Trophoblast cell (in vitro differentiated cells and primary cell): ENCODE measurements at regions not wholly inside any gene's neighbourhood (a gene's known extent, or its start where the extent isn't known, plus 50 kb on each side); places are given as distances from the start of the nearest gene placed in this dataset.

Experiments used
- DNase-seq, 2 donors: peaks; one replicate each; pipeline ENCODE4 v3.0.0-alpha.2; 2016
- H2AFZ ChIP-seq: 2 replicates; pipeline ENCODE4 v1.6.1; 2013; ENCODE audit warnings: low read length, moderate library complexity, mild to moderate bottlenecking; ENCODE audit not compliant: insufficient read depth, poor library complexity
- H2AK5ac ChIP-seq: 2 replicates; pipeline ENCODE4 v1.6.1; 2013; ENCODE audit warnings: mild to moderate bottlenecking, low read length
- H2BK120ac ChIP-seq: 2 replicates; pipeline ENCODE4 v1.6.1; 2013; ENCODE audit warnings: low read length, mild to moderate bottlenecking, moderate library complexity; ENCODE audit not compliant: insufficient read depth, poor library complexity
- H2BK12ac ChIP-seq: 2 replicates; pipeline ENCODE4 v1.6.1; 2013; ENCODE audit warnings: mild to moderate bottlenecking, low read length, moderate library complexity
- H2BK5ac ChIP-seq: 2 replicates; pipeline ENCODE4 v1.6.1; 2013; ENCODE audit warnings: low read length, low read depth, moderate library complexity, mild to moderate bottlenecking; ENCODE audit not compliant: poor library complexity
- H3K14ac ChIP-seq: 2 replicates; pipeline ENCODE4 v1.6.1; 2013; ENCODE audit warnings: mild to moderate bottlenecking, low read length
- H3K18ac ChIP-seq: 2 replicates; pipeline ENCODE4 v1.6.1; 2013; ENCODE audit warnings: mild to moderate bottlenecking, low read length
- H3K23ac ChIP-seq: 2 replicates; pipeline ENCODE4 v1.6.1; 2013; ENCODE audit warnings: low read length
- H3K27ac ChIP-seq: 2 replicates; pipeline ENCODE4 v1.5.1; 2013; ENCODE audit warnings: low read depth, mild to moderate bottlenecking, inconsistent platforms, low read length, moderate library complexity
- H3K27me3 ChIP-seq: 2 replicates; pipeline ENCODE4 v1.6.1; 2013; ENCODE audit warnings: inconsistent platforms, mild to moderate bottlenecking, low read length, moderate library complexity; ENCODE audit not compliant: insufficient read depth
- H3K36me3 ChIP-seq, 2 experiments: 1 replicate in 1 of 2; 2 replicates in 1 of 2; pipeline ENCODE4 v1.6.1; 2013; ENCODE audit warnings: low read length in 2 of 2, mild to moderate bottlenecking in 2 of 2, moderate library complexity in 1 of 2; ENCODE audit not compliant: insufficient read depth in 2 of 2, control insufficient read depth in 1 of 2
- H3K4ac ChIP-seq: 2 replicates; pipeline ENCODE4 v1.6.1; 2013; ENCODE audit warnings: low read depth, mild to moderate bottlenecking, low read length, moderate library complexity
- H3K4me1 ChIP-seq, 2 experiments: 1 replicate in 1 of 2; 2 replicates in 1 of 2; pipeline ENCODE4 v1.6.1; 2013; ENCODE audit warnings: low read length in 2 of 2, mild to moderate bottlenecking in 2 of 2, moderate library complexity in 1 of 2; ENCODE audit not compliant: insufficient read depth in 2 of 2, control insufficient read depth in 1 of 2
- H3K4me2 ChIP-seq: 2 replicates; pipeline ENCODE4 v1.6.1; 2013; ENCODE audit warnings: inconsistent platforms, mild to moderate bottlenecking, low read length, moderate library complexity
- H3K4me3 ChIP-seq: 2 replicates; pipeline ENCODE4 v1.5.1; 2013; ENCODE audit warnings: mild to moderate bottlenecking, low read depth, low read length, inconsistent platforms
- H3K79me1 ChIP-seq: one replicate; pipeline ENCODE4 v1.6.1; 2013; ENCODE audit warnings: low read length
- H3K79me2 ChIP-seq: 2 replicates; pipeline ENCODE4 v1.6.1; 2013; ENCODE audit warnings: low read length, mild to moderate bottlenecking; ENCODE audit not compliant: control insufficient read depth, insufficient read depth, poor library complexity
- H3K9ac ChIP-seq: 2 replicates; pipeline ENCODE4 v1.6.1; 2013; ENCODE audit warnings: mild to moderate bottlenecking, low read length
- H3K9me3 ChIP-seq: 2 replicates; pipeline ENCODE4 v1.6.1; 2013; ENCODE audit warnings: low read depth, mild to moderate bottlenecking, control low read depth, inconsistent platforms, low read length; ENCODE audit not compliant: insufficient read depth
- H4K12ac ChIP-seq: 2 replicates; pipeline ENCODE4 v1.6.1; 2013; ENCODE audit warnings: low read depth, mild to moderate bottlenecking, low read length, moderate library complexity
- H4K8ac ChIP-seq: 2 replicates; pipeline ENCODE4 v1.6.1; 2013; ENCODE audit warnings: low read depth, mild to moderate bottlenecking, low read length, moderate library complexity
- H4K91ac ChIP-seq: one replicate; pipeline ENCODE4 v1.6.1; 2013; ENCODE audit warnings: low read depth, mild to moderate bottlenecking, low read length, moderate library complexity
- WGBS: extraction: QIAGEN DNeasy Blood & Tissue Kit; methylation state at CpG from one replicate; pipeline ENCODE4 v1.1.7; 2013; ENCODE audit warnings: missing lambda C conversion rate; ENCODE audit not compliant: insufficient read length, insufficient coverage; ENCODE audit errors: extremely low coverage; 5-methylcytosine and 5-hydroxymethylcytosine counted together

DNA sequence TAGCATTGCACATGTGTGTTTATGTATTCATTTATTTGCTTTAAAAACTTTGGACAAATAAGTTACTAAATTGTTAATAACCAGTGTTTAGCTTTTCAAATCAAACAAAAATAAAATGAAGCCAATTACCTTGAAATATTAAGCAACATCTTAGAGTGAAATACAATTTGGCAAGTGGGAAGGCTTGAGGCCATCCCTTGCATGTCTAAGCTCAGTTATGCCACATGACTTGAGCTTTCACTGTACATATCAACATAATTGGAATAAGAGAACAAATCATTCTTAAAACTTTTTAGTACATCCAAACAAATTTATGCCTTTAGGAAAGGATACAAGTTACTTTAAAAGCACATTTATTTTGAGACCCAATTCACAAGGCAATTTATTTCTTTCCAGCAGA, 640.6 kb downstream of the SPRY1 start:
- Histone ChIP-seq H3K79me1 (no peaks in the 10 kb centered on the region), H3K18ac (no peak overlapping the region)

DNA sequence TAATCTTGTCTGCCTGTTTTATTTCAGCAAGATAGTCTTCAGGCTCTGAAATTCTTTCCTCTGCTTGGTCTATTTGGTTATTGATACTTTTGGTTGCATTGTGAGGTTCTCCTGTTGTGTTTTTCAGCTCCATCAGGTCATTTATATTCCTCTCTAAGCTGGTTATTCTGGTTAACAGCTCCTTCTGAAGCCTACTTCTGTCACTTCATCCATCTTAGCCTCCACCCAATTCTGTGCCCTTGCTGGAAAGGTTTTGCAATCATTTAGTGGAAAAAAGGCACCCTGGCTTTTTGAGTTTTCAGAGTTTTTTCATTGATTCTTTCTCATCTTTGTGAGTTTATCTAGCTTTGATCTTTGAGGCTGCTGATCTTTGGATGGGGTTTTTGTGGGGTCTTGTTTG, 647.7 kb downstream of the SPRY1 start:
- Histone ChIP-seq H3K4me3 (no peak overlapping the region), H4K8ac (no peak overlapping the region), H3K23ac (no peak overlapping the region), H3K9ac (no peak overlapping the region), H3K4ac (no peak overlapping the region), H3K36me3 (no peaks in the 10 kb centered on the region), H3K4me1 (peaks cover 8% of the 10 kb centered on the region in 2 experiments), H3K79me2 (no peaks in the 10 kb centered on the region), H2BK12ac (no peak overlapping the region), H3K27me3 (no peaks in the 10 kb centered on the region), H3K9me3 (no peaks in the 10 kb centered on the region), H3K79me1 (peaks cover 3% of the 10 kb centered on the region), H2AK5ac (no peak overlapping the region), H3K18ac (no peak overlapping the region), H2BK5ac (no peak overlapping the region), H3K27ac (no peak overlapping the region), H4K91ac (no peak overlapping the region), H4K12ac (no peak overlapping the region), H2AFZ (no peak overlapping the region), H3K14ac (no peak overlapping the region), H2BK120ac (no peak overlapping the region), H3K4me2 (no peak overlapping the region)
- no peak for DNase-seq

More for the DNA sequence above, 640.6 kb downstream of the SPRY1 start:
- H3K4ac ChIP-seq, result no peak overlapping the region
- no peak overlapping the region for H3K23ac ChIP-seq
- no peaks in the 10 kb centered on the region for H3K79me2 ChIP-seq
- no peak overlapping the region for H3K9ac ChIP-seq
- no peak overlapping the region for H4K8ac ChIP-seq
- no peak overlapping the region for H2BK120ac ChIP-seq
- no peaks in the 10 kb centered on the region for H3K27me3 ChIP-seq
- H2AK5ac ChIP-seq, result no peak overlapping the region
- H3K36me3 ChIP-seq, result no peaks in the 10 kb centered on the region
- no peaks in the 10 kb centered on the region for H3K9me3 ChIP-seq
- no peak overlapping the region for H3K14ac ChIP-seq
- no peak for DNase-seq
- no peak overlapping the region for H2BK12ac ChIP-seq
- no peak overlapping the region for H2AFZ ChIP-seq
- no peak overlapping the region for H4K12ac ChIP-seq
- no peak overlapping the region for H3K4me3 ChIP-seq
- no peak overlapping the region for H3K4me2 ChIP-seq
- no peak overlapping the region for H3K27ac ChIP-seq
- H3K4me1 ChIP-seq, result no peaks in the 10 kb centered on the region
- no peak overlapping the region for H4K91ac ChIP-seq
- H2BK5ac ChIP-seq, result no peak overlapping the region

DNA sequence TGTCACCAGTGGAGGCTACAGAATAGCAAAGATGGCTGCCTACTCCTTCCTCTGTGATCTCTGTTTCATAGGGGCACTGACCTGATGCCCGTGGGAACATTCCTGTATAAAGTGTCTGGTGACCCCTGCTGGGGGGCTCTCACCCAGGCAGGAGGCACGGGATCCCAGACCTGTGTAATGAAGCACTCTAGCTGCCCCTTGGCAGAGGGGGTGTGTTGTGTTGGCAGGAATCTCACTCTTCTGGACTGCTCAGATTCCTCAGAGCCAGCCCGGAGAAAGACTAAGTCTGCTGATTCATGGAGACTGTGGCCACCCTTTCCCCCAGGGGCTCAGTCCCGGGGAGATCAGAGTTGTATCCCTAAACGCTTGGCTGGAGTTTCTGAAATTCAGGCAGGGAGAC, 648.3 kb downstream of the SPRY1 start:
- peak overlapping the region; percentile 53 for H4K91ac ChIP-seq
- peak; percentile 29 to 56 for DNase-seq
- H2BK5ac ChIP-seq, result peak overlapping the region; percentile 9
- no peak overlapping the region for H3K9ac ChIP-seq
- no peak overlapping the region for H4K12ac ChIP-seq
- H3K27me3 ChIP-seq, result no peaks in the 10 kb centered on the region
- peak overlapping the region; percentile 37 for H2BK12ac ChIP-seq
- no peaks in the 10 kb centered on the region for H3K36me3 ChIP-seq
- no peak overlapping the region for H3K27ac ChIP-seq
- no peak overlapping the region for H3K4me3 ChIP-seq
- peak overlapping the region; percentile 28 for H3K14ac ChIP-seq
- H3K9me3 ChIP-seq, result no peaks in the 10 kb centered on the region
- H4K8ac ChIP-seq, result no peak overlapping the region
- no CpG with 5 or more reads among the region's 5 CpGs for WGBS
- no peaks in the 10 kb centered on the region for H3K79me2 ChIP-seq
- no peak overlapping the region for H2BK120ac ChIP-seq
- peaks cover 3% of the 10 kb centered on the region for H3K79me1 ChIP-seq
- H3K18ac ChIP-seq, result no peak overlapping the region
- H3K4me2 ChIP-seq, result no peak overlapping the region
- H3K4me1 ChIP-seq, result peaks cover 8% of the 10 kb centered on the region in 2 experiments
- H3K23ac ChIP-seq, result no peak overlapping the region
- H2AK5ac ChIP-seq, result no peak overlapping the region
- no peak overlapping the region for H3K4ac ChIP-seq
- H2AFZ ChIP-seq, result peak overlapping the region; percentile 23

DNA sequence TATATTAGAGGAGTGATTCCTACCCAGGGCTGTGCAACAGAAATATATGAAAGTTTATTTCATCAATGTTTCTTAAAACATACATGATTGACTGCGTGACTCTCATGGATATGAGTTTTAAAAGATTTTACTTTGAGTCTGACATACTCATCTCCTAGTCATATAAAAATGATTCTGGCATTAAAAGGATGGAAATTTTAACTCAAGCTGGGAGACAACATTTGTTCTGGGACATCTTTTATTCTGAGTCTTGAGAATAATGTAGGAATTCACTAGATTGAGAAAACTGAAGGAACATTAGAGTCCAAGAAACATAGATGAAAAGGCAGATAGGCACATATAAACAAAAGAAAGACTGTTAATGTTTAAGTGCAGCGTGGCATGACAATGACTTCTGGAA, 649.6 kb downstream of the SPRY1 start:
- no CpG with 5 or more reads among the region's 2 CpGs for WGBS
- Histone ChIP-seq H3K79me2 (no peaks in the 10 kb centered on the region), H2AK5ac (no peak overlapping the region), H4K12ac (no peak overlapping the region), H3K18ac (no peak overlapping the region), H3K36me3 (no peaks in the 10 kb centered on the region), H3K4me3 (no peak overlapping the region), H4K8ac (no peak overlapping the region), H3K4me1 (peaks cover 8% of the 10 kb centered on the region in 2 experiments), H3K9me3 (no peaks in the 10 kb centered on the region), H3K4ac (no peak overlapping the region), H3K14ac (no peak overlapping the region), H2BK120ac (no peak overlapping the region), H3K79me1 (peaks cover 3% of the 10 kb centered on the region), H3K9ac (no peak overlapping the region), H4K91ac (no peak overlapping the region), H3K27ac (no peak overlapping the region), H3K23ac (no peak overlapping the region), H3K4me2 (no peak overlapping the region), H3K27me3 (no peaks in the 10 kb centered on the region), H2AFZ (no peak overlapping the region), H2BK5ac (no peak overlapping the region), H2BK12ac (no peak overlapping the region)
- DNase-seq, result no peak
